ENCODE measurements at regions not wholly inside any gene's neighbourhood (a gene's known extent, or its start where the extent isn't known, plus 50 kb on each side); places are given as distances from the start of the nearest gene placed in this dataset.

DNA sequence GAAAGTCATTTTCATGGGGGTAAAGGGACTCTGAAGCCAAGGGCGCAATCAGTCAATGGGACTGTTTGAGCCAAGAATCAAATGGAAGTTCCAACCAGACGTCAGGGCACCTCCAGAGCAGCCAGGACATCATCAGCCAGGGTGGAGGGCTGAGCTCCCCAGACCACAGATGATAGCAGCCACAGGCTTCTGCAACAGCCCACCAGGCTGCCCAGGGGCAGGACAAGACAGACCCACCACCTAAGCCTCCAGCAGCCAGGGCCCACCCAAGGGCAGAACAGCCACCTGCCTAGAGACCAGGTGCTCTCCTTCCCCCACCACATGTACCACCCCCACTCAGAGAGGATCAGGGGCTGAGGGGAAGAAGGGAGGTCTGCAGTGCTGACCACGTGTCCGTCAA, 53.8 kb upstream of the SLC66A3 start:
- DNase-seq (ENCODE audit: low read depth): no peak

DNA sequence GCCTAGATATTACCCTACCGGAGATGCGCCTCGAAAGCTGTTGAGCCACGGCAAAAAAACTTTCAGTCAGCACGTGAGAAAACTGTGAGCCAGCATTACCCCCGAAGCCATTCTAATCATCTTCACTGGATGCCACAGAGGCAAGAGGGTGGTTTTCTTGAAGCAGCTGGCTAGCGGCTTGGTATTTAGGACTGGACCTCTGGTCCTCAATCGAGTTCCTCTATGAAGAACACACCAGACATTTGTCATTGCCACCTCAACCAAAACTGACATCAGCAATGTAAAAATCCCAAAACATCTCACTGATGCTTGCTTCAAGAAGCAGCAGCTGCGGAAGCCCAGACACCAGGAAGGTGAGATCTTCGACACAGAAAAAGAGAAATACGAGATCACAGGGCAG, 52.8 kb upstream of the SLC66A3 start:
- DNase-seq (ENCODE audit: low read depth): no peak

DNA sequence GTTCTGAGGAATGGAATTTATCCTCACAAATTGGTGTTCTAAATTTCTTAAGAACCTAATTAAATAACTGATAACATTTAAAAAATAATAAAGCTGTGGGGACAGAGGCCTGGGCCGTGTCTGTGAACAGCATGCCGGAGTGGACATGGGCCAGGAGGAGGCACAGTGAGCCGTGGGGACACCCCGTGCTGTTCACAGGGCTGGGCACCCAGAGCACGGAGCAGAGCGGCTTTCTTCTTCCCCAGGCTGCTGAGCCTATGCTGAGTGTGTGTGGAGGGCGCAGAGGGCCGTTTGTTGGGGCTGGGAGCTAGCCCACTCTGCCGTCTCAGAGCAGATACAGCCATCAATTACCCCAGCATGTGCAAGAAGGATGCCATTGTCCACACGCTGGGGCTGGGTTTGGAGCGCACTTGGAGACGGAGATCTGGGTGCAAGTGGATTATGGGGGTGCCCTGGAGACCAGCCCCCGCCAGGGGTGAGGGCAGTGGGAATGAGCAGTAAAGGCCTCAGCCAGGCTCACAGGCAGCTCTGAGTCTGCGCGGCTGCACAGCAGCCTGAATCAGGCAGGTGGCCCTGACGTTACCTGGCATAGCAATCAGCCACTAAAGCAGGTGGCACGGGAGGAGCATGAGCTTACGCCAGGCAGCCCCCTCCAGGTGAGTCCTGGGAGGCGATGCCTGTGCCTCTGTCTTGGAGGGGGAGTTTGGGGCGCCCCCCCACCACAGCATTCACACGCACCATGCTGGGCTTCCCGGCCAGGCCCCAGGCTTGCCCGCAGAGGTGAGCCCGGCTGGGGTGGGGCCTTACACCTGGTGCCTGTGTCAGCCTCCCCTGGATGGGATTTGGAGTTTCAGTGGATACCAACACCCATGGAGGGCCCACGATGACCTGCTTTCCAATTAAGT, 52.1 kb upstream of the SLC66A3 start:
- DNase-seq (ENCODE audit: low read depth): no peak

DNA sequence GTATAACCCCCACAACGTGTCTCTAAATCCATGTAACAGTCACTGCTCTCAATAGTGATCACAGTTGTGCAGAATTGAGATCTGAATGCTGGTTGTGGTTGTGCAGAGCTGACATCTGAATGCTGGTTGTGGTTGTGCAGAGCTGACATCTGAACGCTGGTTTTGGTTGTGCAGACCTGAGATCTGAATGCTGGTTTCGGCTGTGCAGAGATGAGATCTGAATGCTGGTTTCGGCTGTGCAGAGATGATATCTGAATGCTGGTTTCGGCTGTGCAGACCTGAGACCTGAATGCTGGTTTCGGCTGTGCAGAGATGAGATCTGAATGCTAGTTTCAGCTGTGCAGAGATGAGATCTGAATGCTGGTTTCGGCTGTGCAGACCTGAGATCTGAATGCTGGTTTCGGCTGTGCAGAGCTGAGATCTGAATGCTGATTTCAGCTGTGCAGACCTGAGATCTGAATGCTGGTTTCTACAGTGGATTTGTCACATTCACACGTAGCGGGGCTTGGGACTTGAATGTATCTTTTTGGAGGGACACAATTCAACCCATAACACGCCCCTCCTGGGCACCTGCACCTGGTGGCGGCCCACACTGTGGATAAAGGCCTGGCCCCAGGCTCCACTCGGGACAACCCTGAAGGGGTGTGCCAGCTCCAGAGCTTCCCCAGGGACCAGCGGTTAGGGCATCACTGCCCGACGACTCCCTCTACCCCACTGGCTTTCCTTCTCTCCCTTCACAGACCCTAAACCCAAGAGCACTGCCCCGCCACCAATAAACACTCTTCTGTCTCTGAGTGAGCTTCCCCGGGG, 51.1 kb upstream of the SLC66A3 start:
- no peak for DNase-seq (ENCODE audit: low read depth)

DNA sequence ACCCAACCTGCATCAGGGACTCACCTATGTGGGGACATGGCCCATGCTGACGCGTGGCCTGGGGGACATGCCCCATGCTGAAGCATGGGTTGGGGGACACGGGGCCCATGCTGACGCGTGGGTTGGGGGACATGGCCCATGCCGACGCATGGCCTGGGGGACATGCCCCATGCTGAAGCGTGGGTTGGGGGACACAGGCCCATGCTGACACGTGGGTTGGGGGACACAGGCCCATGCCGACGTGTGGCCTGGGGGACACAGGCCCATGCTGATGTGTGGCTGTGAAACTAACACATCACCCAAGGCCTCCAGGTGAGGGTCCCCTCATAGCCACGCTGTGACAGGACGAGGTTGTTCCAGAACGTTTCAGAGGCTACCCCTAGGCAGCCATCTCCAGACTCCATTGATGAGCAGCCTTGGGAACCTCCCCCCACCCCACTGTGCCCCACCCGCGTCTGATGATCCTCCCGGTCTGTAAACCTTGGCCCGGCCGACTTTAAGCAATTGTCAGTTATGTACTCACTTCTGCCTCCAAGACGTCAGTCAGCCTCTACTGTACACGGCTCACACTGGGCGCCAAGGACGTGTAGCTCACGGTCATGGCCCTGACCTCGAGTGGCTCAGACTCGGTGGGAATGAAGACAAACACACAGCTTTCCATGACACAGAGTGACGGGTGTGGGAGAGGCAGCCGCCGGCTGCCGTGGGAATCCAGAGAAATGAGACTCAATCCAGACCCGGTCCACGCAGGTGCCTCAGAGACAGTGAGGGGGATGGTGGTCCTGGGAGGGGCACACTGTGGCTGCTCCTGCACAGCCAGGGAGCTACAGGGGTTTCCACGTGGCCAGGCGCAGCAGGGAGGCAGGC, 50.2 kb upstream of the SLC66A3 start:
- DNase-seq (ENCODE audit: low read depth): no peak
